DMS79 (cell line): ENCODE measurements at regions not wholly inside any gene's neighbourhood (a gene's known extent, or its start where the extent isn't known, plus 50 kb on each side); places are given as distances from the start of the nearest gene placed in this dataset.

ENCODE experiments used
- DNase-seq: peaks from one replicate; lab custom pipeline; 2025; lab: John Stamatoyannopoulos, UW

- DNase-seq, result no peak
These were observed 58.3 kb downstream of the CXCL12 start for GRCh38 chr10:44326474-44327030.

- no peak for DNase-seq
These were observed 59.1 kb downstream of the CXCL12 start for GRCh38 chr10:44325596-44326307.

GRCh38 chr10:44325157-44325556, 59.7 kb downstream of the CXCL12 start:
- DNase-seq, result no peak

GRCh38 chr10:44323838-44324237, 61.1 kb downstream of the CXCL12 start:
- DNase-seq, result no peak

GRCh38 chr10:44322137-44322536, 62.8 kb downstream of the CXCL12 start:
- DNase-seq, result no peak

- no peak for DNase-seq
These were observed 64.1 kb downstream of the CXCL12 start for GRCh38 chr10:44320756-44321155.

GRCh38 chr10:44317856-44318255, 67.0 kb downstream of the CXCL12 start:
- no peak for DNase-seq

GRCh38 chr10:44316922-44317215, 68.0 kb downstream of the CXCL12 start:
- DNase-seq, result no peak

- DNase-seq, result no peak
These were observed 68.5 kb downstream of the CXCL12 start for GRCh38 chr10:44316187-44316921.

- no peak for DNase-seq
These were observed 70.0 kb downstream of the CXCL12 start for GRCh38 chr10:44314802-44315460.

- DNase-seq, result peak; percentile 35
These were observed 71.1 kb downstream of the CXCL12 start for GRCh38 chr10:44313761-44314165.

GRCh38 chr10:44312401-44312800, 72.5 kb downstream of the CXCL12 start:
- DNase-seq, result no peak

GRCh38 chr10:44311563-44312051, 73.3 kb downstream of the CXCL12 start:
- DNase-seq, result no peak

- DNase-seq, result no peak
These were observed 73.9 kb downstream of the CXCL12 start for GRCh38 chr10:44310762-44311562.

GRCh38 chr10:44309939-44310761, 74.7 kb downstream of the CXCL12 start:
- no peak for DNase-seq

- DNase-seq, result no peak
These were observed 75.5 kb downstream of the CXCL12 start for GRCh38 chr10:44309361-44309760.

GRCh38 chr10:44308935-44309334, 76.0 kb downstream of the CXCL12 start:
- DNase-seq, result no peak

- DNase-seq, result no peak
These were observed 77.2 kb downstream of the CXCL12 start for GRCh38 chr10:44307691-44308090.

- DNase-seq, result no peak
These were observed 78.1 kb downstream of the CXCL12 start for GRCh38 chr10:44306762-44307161.

- DNase-seq, result no peak
These were observed 78.7 kb downstream of the CXCL12 start for GRCh38 chr10:44306147-44306710.
